GM18868 (cell line): ENCODE measurements at regions not wholly inside any gene's neighbourhood (a gene's known extent, or its start where the extent isn't known, plus 50 kb on each side); places are given as distances from the start of the nearest gene placed in this dataset.

ENCODE experiments used
- ATAC-seq: cut with Tn5 transposase; IDR thresholded peaks from one replicate; pipeline ENCODE4 v1.9.1; 2021; ENCODE audit warnings: mild to moderate bottlenecking, moderate library complexity; ENCODE audit not compliant: unreplicated experiment

DNA sequence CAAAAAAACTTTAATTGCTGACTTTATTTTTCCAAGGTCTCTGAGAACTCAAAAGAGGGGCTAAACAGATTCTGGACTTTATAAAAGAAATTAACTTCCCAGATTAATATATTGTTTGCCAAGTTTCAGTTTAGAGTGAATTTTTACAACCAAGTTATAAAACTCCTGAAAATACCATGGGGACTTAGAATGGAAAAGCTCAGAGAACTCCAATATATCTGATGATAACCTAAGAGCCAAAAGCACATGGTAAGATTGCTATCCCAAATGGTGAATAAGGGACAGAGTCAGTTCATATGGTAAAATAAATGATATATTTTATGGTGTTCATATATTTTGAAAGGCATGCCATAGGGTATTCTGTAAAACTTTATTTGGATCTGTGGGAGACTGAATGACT lies 470.9 kb downstream of the TTLL7 start:
- no peak for ATAC-seq

DNA sequence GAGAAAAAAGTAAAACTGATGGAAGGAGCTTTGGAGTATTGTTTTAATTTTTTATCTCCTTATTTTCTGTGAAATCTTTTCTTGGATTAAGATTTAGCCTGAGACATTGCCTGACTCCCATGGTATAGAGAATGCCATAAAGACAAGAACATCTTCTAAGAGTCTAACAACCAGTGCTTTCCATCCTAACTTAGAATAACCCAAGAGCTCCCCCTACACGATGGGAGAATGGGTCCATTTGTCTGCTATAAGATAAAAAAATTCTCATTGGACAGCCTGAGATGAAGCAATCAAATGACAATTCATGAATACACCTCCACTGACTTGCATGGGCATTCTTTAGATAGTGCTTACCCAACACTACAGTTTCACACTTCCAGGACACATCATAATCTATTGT lies 478.1 kb downstream of the TTLL7 start:
- peak; percentile 46 for ATAC-seq

- ATAC-seq = no peak
Measured at GRCh38 chr1:83516369-83516768, 482.6 kb downstream of the TTLL7 start.

DNA sequence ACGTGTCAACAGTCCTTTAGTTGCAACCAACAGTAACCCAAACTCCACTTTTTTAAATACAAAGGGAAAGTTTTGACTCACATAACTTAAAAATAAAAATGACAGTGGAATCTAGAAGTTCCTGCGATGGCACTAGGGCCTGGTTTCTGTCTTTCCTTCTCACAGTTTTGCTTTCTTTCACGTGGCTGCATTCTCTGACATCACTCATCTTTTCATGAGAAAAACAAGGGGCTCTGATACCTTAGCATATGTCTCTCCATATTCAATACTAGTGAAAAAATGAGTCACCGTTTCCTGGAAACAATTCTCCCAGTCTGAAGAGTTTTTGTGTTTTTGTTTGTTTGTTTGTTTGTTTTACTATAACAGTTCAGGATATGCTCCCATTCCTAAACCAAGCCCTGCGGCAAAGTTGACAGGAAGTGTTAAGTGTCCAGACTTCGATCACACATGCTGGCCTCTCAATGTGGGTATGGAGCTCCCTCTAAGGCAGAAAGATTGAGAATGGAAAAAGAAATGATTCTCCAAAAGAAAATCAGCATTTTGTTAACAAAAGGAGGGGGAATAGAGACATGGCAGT lies 483.3 kb downstream of the TTLL7 start:
- no peak for ATAC-seq

- ATAC-seq = no peak
Measured at GRCh38 chr1:83512373-83513193, 486.3 kb downstream of the TTLL7 start.

GRCh38 chr1:83511146-83511726 lies 487.7 kb downstream of the TTLL7 start:
- no peak for ATAC-seq

DNA sequence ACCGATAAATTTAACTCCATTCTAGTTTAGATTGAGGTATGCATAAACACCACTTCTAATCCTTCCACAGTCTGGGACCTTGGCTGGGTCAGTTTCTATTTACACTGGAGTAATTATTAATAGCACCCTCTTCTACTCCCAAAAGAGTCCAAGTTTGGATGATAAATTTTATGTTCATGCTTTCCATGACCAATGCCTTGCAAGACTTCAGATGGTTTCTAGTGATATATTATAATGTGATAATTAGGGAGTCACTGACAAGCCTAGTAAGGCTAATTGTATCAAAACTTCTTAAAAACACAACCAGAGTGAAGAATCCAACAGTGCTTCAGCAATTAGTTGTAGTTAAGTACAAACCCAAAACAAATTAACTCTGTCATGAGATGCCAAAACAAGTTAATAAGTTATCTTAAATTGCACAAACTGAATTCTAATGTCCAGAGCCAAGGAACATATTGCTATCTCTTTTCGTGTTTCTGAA lies 489.6 kb downstream of the TTLL7 start:
- no peak for ATAC-seq

GRCh38 chr1:83508485-83509151 lies 490.3 kb downstream of the TTLL7 start:
- peak; percentile 100 for ATAC-seq

GRCh38 chr1:83505148-83505547 lies 493.8 kb downstream of the TTLL7 start:
- ATAC-seq = no peak

GRCh38 chr1:83503153-83503552 lies 495.8 kb downstream of the TTLL7 start:
- ATAC-seq = no peak

GRCh38 chr1:83500987-83501591 lies 497.8 kb downstream of the TTLL7 start:
- peak; percentile 91 for ATAC-seq

- ATAC-seq = no peak
Measured at GRCh38 chr1:83500531-83500930, 498.4 kb downstream of the TTLL7 start.

DNA sequence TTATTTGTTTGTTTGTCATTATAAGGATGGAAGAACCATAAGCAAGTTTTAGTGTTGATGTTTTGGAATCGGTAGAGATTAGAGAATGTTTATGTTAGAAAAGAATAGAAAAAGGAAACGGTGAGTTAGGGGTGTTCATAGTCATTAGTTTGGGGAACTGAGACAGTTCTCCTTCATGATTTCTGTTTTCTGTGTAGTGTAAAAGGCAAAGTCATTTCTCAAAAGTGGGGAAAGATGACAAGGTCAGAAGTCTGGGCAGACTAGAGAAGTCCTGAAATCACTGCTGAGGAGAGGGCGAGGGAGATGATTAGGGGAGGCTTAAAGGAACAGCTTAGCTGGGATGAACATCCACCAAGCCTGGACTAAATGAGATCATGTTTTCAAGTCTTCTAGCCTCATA lies 498.9 kb downstream of the TTLL7 start:
- ATAC-seq = peak; percentile 54

DNA sequence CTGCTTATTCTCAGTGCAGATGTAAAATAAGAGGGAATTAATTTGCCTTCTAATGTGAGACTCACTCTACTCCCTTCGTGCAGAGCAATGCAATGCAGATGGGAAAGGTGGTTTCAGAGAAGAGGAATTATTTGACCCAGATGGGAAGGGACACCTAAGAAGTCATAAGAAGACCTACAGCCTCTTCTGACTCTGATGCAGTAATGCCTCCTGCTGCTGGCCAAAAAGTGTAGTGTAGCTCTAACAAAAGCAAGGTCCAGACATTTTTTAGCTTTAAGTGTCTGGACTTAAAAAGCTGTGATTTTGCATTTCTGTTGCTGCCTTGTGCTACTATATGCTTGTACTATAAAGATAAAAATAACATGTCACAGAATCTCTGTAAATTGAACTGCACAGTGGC lies 501.4 kb downstream of the TTLL7 start:
- ATAC-seq = no peak

DNA sequence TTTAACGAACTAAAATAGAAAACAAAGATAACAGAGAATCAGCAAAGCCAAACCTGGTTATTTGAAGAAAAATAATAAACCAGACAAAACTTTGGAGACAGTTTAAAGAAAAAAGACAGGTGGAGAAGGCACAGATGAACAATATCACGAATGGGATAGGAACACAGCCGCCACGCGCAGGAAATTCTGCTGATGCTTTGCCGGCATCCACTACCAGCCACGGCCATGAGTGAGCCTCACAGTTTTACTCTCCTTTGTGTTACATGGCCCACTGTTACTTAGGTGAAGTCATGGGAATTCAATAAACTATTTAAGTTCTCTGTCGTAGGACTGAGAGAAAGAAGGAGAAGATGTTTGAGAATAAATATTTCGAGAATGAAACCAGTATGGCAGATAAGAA lies 503.4 kb downstream of the TTLL7 start:
- ATAC-seq = no peak

DNA sequence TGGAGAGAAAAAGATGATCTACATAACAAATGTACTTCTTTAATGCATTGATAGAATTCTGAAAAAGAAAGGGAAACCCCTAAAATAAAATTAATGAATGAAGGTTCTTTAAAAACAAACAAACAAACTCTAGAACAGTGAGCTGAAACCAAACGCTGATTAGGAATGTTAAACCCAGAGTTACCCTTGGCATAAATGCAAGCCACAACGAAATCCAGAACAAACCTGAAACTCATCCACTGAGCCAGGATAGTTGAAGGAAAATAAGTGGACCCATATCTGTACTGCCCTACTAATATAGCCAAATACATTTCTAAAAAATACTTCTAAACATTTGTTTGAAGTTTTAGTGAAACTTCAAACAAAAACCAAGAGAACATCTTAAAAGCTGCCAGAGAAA lies 505.3 kb downstream of the TTLL7 start:
- no peak for ATAC-seq

DNA sequence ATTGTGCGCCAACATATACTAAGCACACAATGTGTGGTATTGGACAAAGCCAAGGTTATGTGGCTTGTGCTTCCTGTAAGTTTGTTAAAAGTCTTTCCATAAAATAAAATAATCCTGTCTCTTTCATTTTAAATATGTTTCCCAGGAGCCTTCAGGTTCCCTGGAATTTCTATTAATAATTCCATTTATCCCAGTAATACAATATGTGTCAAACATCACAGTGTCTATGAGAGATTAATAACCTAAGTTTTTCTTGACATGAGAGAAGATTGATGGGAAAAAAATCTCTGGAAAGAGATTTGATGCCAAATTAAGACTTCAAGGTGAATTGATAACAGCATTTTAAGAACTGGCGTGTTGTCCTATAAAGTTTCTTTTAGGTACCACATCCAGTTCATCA lies 507.0 kb downstream of the TTLL7 start:
- no peak for ATAC-seq

DNA sequence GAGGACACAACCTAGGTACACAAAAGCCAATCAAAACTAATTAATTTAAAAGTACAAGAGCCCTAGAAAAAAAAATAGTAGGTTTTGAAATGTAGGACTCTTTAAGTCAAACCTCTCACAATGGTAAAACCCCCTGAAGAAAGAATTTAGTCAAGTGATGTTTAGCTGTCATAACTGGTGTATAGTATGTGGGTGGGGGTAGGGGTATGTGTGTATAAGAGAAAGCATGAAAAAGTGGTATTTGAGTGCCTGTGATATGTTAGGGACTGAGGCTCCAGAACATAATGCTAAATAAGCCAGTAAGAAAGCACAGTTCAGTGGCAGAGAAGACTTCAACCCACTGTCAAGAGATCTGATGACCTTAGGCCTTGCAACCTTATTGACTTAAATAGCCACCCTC lies 507.9 kb downstream of the TTLL7 start:
- ATAC-seq = no peak

DNA sequence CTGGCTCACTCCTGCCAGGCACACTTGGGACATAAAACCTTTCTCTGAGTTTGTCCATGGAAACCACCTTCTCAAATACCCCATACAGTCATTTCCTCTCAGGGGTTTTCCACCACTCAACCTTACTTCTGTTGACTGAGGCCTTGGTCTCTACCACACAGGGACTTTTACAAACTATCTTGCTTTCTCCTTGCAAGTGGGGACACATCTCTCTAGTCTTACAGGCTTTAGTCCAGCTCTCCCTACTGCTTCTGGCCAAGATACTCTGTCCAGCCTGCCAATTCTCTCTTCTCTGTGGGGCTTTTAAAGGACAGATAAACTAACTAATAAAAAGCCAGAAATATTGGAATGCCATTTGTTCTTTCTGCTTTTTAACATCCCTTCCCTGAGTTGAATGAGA lies 510.8 kb downstream of the TTLL7 start:
- peak; percentile 85 for ATAC-seq

- peak; percentile 26 for ATAC-seq
Measured at GRCh38 chr1:83487460-83487859, 511.5 kb downstream of the TTLL7 start.

DNA sequence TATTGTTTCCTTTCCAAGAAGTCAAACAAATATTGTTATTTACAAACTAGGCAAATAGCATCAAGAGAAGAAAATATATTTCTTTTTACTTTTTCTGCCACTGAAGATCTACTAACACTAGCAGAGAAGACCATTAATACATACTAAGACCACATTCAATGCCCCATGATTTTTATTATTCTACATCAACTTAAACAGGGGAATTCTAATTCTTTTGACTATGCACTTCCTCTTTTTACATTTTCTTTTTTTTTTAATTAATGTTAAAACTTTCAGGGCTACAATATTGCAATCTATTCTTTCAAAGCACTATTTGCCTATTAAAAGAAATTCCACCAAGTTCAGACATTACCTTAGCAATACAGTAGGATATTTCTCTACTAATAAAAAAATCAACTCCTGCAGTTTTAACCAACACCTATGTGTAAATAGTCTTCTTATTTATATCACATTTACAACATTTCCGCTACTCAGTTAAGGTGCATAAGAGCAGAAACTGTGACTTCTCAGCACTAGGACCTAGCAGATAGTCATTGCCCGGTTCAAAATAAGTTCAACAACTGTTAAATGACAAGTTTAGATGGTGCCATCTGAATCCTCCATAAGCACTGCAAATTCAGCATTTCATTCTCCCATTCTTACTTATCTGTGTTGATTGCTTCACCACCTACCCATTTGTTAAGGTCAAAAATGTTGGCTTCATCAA lies 513.5 kb downstream of the TTLL7 start:
- peak; percentile 42 for ATAC-seq
